Osteocyte (in vitro differentiated cells): ENCODE measurements at regions not wholly inside any gene's neighbourhood (a gene's known extent, or its start where the extent isn't known, plus 50 kb on each side); places are given as distances from the start of the nearest gene placed in this dataset.
A peak's percentile ranks its signal among the peaks of the same experiment; 100 is the strongest.

ENCODE experiments used
- DNase-seq: peaks from one replicate; pipeline ENCODE4 v3.0.0; 2021; ENCODE audit warnings: mixed read lengths; ENCODE audit not compliant: unreplicated experiment; ENCODE audit errors: extremely low spot score
- H3K27ac Mint-ChIP-seq: one replicate; pipeline ENCODE4 v1.8.0; 2021; ENCODE audit warnings: mild to moderate bottlenecking, mixed read lengths; ENCODE audit not compliant: unreplicated experiment
- H3K27me3 Mint-ChIP-seq: one replicate; pipeline ENCODE4 v1.8.0; 2021; ENCODE audit warnings: mixed read lengths; ENCODE audit not compliant: unreplicated experiment
- H3K36me3 Mint-ChIP-seq: one replicate; pipeline ENCODE4 v1.8.0; 2021; ENCODE audit warnings: mixed read lengths; ENCODE audit not compliant: unreplicated experiment
- H3K4me1 Mint-ChIP-seq: one replicate; pipeline ENCODE4 v1.8.0; 2021; ENCODE audit warnings: mixed read lengths; ENCODE audit not compliant: unreplicated experiment
- H3K4me3 Mint-ChIP-seq: one replicate; pipeline ENCODE4 v1.8.0; 2021; ENCODE audit warnings: mild to moderate bottlenecking, moderate library complexity, mixed read lengths; ENCODE audit not compliant: unreplicated experiment
- H3K9me3 Mint-ChIP-seq: one replicate; pipeline ENCODE4 v1.8.0; 2021; ENCODE audit warnings: mixed read lengths; ENCODE audit not compliant: unreplicated experiment
- CTCF ChIP-seq: fragments of 200-600 bp; sonication (generic); IDR thresholded peaks from 2 replicates; pipeline ENCODE4 v1.5.0; 2021; ENCODE audit warnings: antibody characterized with exemption, mild to moderate bottlenecking, moderate library complexity

GRCh38 chrX:118221733-118222132 is 105.1 kb upstream of the KLHL13 start:
- Mint-ChIP-seq H3K27ac (no peak overlapping the region), H3K4me1 (peaks cover 4% of the 10 kb centered on the region), H3K27me3 (no peaks in the 10 kb centered on the region), H3K4me3 (no peak overlapping the region), H3K36me3 (no peaks in the 10 kb centered on the region), H3K9me3 (peaks cover 4% of the 10 kb centered on the region)
- TF ChIP-seq CTCF, result no peak
- DNase-seq, result no peak

DNA sequence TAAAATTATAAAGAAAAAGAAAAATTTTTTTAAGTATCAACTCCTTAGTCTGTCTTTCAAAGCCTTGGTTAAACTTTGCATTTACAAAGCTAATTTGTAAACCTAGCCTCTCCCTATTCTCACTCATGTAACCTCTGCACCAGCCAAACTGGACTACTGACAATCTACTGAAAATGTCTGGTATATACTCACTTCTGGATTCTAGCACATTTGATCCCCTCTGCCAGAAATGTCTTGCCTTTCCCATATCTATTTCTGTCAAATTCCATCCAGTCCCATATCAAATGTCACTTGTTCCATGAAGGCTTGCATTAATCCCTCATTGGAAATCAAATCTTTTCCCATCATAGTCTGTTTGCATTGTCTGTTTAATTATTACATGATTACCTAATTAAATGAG is 105.8 kb upstream of the KLHL13 start:
- H3K36me3 Mint-ChIP-seq, result no peaks in the 10 kb centered on the region
- no peak for TF ChIP-seq CTCF
- peaks cover 4% of the 10 kb centered on the region for H3K4me1 Mint-ChIP-seq
- H3K4me3 Mint-ChIP-seq, result no peak overlapping the region
- no peaks in the 10 kb centered on the region for H3K27me3 Mint-ChIP-seq
- no peak overlapping the region for H3K27ac Mint-ChIP-seq
- no peak for DNase-seq
- peaks cover 4% of the 10 kb centered on the region for H3K9me3 Mint-ChIP-seq

- no peak overlapping the region for H3K4me3 Mint-ChIP-seq
- no peak for DNase-seq
- peak; percentile 44 for TF ChIP-seq CTCF
- H3K27ac Mint-ChIP-seq, result peak overlapping the region; percentile 15
- H3K4me1 Mint-ChIP-seq, result peaks cover 4% of the 10 kb centered on the region
- no peaks in the 10 kb centered on the region for H3K27me3 Mint-ChIP-seq
- no peaks in the 10 kb centered on the region for H3K36me3 Mint-ChIP-seq
- no peaks in the 10 kb centered on the region for H3K9me3 Mint-ChIP-seq
Observed at GRCh38 chrX:118225711-118226428, 109.3 kb upstream of the KLHL13 start.

- Mint-ChIP-seq H3K4me3 (no peak overlapping the region), H3K27ac (no peak overlapping the region), H3K4me1 (peaks cover 4% of the 10 kb centered on the region), H3K36me3 (no peaks in the 10 kb centered on the region), H3K27me3 (no peaks in the 10 kb centered on the region), H3K9me3 (no peaks in the 10 kb centered on the region)
- DNase-seq, result no peak
- no peak for TF ChIP-seq CTCF
Observed at GRCh38 chrX:118228041-118228440, 111.4 kb upstream of the KLHL13 start.

DNA sequence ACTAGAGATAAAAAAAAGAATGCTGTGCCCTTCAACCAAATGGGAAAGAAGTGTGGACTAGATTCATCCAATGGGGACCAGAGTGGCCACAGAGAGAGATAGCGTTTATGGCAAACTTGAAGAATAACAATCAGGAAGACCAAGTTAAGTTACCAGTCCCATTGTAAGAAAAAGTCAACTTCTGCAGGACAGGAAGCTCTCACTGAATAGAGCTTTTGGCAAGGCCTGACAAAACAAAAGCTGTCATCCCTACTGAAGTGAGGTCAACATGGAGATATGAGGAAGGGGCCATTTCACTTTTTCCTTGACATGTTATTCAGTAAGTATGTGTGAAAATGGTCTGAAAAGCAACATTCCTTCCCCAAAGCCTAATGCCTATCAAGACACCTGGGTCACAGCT is 111.8 kb upstream of the KLHL13 start:
- TF ChIP-seq CTCF, result no peak
- Mint-ChIP-seq H3K27ac (no peak overlapping the region), H3K36me3 (no peaks in the 10 kb centered on the region), H3K27me3 (no peaks in the 10 kb centered on the region), H3K9me3 (no peaks in the 10 kb centered on the region), H3K4me3 (no peak overlapping the region), H3K4me1 (peaks cover 4% of the 10 kb centered on the region)
- no peak for DNase-seq
